H1 (cell line): ENCODE measurements at regions not wholly inside any gene's neighbourhood (a gene's known extent, or its start where the extent isn't known, plus 50 kb on each side); places are given as distances from the start of the nearest gene placed in this dataset.

Experiments used
- CBX8 ChIP-seq: fragments of 300-800, 300-1000 bp; sonication (generic); IDR thresholded peaks from 2 replicates; pipeline ENCODE4 v1.7.1; 2016; ENCODE audit warnings: low read depth, low read length, borderline replicate concordance
- HDAC2 ChIP-seq, 2 experiments: fragments of 300-600 bp in 1 of 2; sonication (generic) in 1 of 2; IDR thresholded peaks; 2 replicates each; pipeline ENCODE4 v1.6.1; 2011 to 2012; ENCODE audit warnings: low read depth in 2 of 2, low read length in 2 of 2, mild to moderate bottlenecking in 2 of 2, moderate library complexity in 2 of 2, borderline replicate concordance in 1 of 2, inconsistent platforms in 1 of 2
- POU5F1 ChIP-seq: IDR thresholded peaks from 2 replicates; pipeline ENCODE4 v1.6.1; 2011; ENCODE audit warnings: low read depth, mild to moderate bottlenecking, low read length, moderate library complexity
- RNF2 ChIP-seq: fragments of 200-900, 300-1000 bp; sonication (generic); IDR thresholded peaks from 2 replicates; pipeline ENCODE4 v1.7.1; 2016; ENCODE audit warnings: borderline replicate concordance, low read depth, mild to moderate bottlenecking, antibody characterized with exemption, low read length; ENCODE audit not compliant: poor library complexity, severe bottlenecking; ENCODE audit errors: missing control alignments
- SAP30 ChIP-seq: fragments of 300-600 bp; sonication (generic); IDR thresholded peaks from 2 replicates; pipeline ENCODE4 v1.7.1; 2012; ENCODE audit warnings: low read length, moderate library complexity, mild to moderate bottlenecking, inconsistent platforms; ENCODE audit not compliant: insufficient read depth, insufficient replicate concordance
- SIX5 ChIP-seq: IDR thresholded peaks from 2 replicates; pipeline ENCODE4 v1.6.1; 2011; ENCODE audit warnings: mild to moderate bottlenecking, low read depth, low read length
- ZNF274 ChIP-seq: IDR thresholded peaks from 2 replicates; pipeline ENCODE4 v1.7.0; 2012; ENCODE audit warnings: low read length, borderline replicate concordance; ENCODE audit errors: extremely low read depth

DNA sequence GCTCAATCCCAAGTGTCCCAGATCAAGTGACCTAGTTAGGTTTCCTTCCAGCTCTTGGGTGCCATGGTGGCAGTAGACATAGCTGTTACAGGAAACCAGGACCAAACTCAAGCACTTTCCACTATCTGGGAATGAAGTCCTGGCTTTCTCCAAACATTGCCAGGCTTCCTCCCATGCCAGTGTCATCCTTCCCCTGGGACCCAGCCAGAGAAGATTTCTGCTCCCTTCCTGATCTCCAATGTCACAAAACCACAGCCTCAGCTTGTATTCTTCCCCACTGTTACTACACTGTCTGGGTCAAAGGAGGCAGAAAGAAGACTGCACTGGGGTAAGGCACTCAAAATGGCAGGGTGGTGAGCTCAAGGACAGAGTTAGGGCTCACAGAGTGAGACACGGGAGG, 347.1 kb downstream of the TNS1 start (continued):
- no peak for TF ChIP-seq SIX5
- TF ChIP-seq POU5F1: no peak
- TF ChIP-seq CBX8: no peak
- no peak for TF ChIP-seq SAP30
- TF ChIP-seq ZNF274: no peak
- no peak for TF ChIP-seq HDAC2 (IDR thresholded peaks at IDR 0.05; ENCODE audit: borderline replicate concordance in 1 of 2, low read depth in 2 of 2, low read length in 2 of 2)
- no peak for TF ChIP-seq RNF2
